Right lobe of liver (tissue), 6 donors: ENCODE measurements at regions not wholly inside any gene's neighbourhood (a gene's known extent, or its start where the extent isn't known, plus 50 kb on each side); places are given as distances from the start of the nearest gene placed in this dataset.

Experiments used
- ATAC-seq, 4 donors: fragments of 200-7000 bp; cut with Tn5 transposase; one replicate each; pipeline ENCODE4 v1.9.1; 2020; ENCODE audit warnings: mild to moderate bottlenecking in 4 of 4, moderate library complexity in 4 of 4
- DNase-seq, 3 donors: peaks; one replicate each; pipeline ENCODE4 v3.0.0-alpha.2; 2020
- H3K27ac ChIP-seq, 3 donors: fragments of 200-600 bp; one replicate each; pipeline ENCODE4 v1.8.0; 2022
- H3K27me3 ChIP-seq, 2 donors: fragments of 200-600 bp; one replicate each; pipeline ENCODE4 v1.8.0; 2022
- H3K36me3 ChIP-seq, 4 donors: fragments of 200-600 bp; sonication (generic) in 1 of 4; one replicate each; pipeline versions ENCODE4 v1.5.1 to v1.8.0; 2017 to 2022; ENCODE audit warnings: control low read depth in 1 of 4
- H3K4me1 ChIP-seq, 4 donors: fragments of 200-600 bp; sonication (generic) in 1 of 4; one replicate each; pipeline versions ENCODE4 v1.5.1 to v1.8.0; 2017 to 2022; ENCODE audit warnings: control low read depth in 1 of 4
- H3K4me3 ChIP-seq, 3 donors: fragments of 200-600 bp; one replicate each; pipeline ENCODE4 v1.8.0; 2022
- H3K9me3 ChIP-seq, 4 donors: fragments of 200-600 bp; sonication (generic) in 1 of 4; one replicate each; pipeline versions ENCODE4 v1.5.1 to v1.8.0; 2017 to 2022; ENCODE audit warnings: control low read depth in 1 of 4
- CTCF ChIP-seq, 4 donors: fragments of 200-600 bp in 3 of 4; fragments of 450-650 bp in 1 of 4; IDR thresholded peaks; one replicate each; pipeline versions ENCODE4 v1.5.1 to v1.8.0; 2016 to 2022; ENCODE audit warnings: antibody characterized with exemption in 4 of 4, mild to moderate bottlenecking in 2 of 4
- POLR2A ChIP-seq: fragments of 450-650 bp; IDR thresholded peaks from one replicate; pipeline ENCODE4 v1.6.1; 2017; ENCODE audit warnings: antibody characterized with exemption, mild to moderate bottlenecking
- WGBS: methylation state at CpG from one replicate; pipeline ENCODE4 v1.1.6; 2018; ENCODE audit warnings: low coverage, low lambda C conversion rate; ENCODE audit not compliant: insufficient coverage; ENCODE audit errors: missing lambda C conversion rate; 5-methylcytosine and 5-hydroxymethylcytosine counted together
- intact Hi-C, 2 donors: fragments of 100-400 bp; cut with DNase I; formaldehyde crosslinking; loops; one replicate each; pipeline versions ENCODE4 v1.11.2 to v1.14.1; 2022
- donor health status: DM: no; HTN: yes; CAD: no.
- donor health status: DM: no; HTN: no; CAD: no.
- donor health status: DM: no; HTN: no; CAD: no.
- donor health status: DM: no; HTN: yes; CAD: no.
- donor health status: DM: no; HTN: yes; CAD: no.

GRCh38 chr2:103264058-103264768, 502.4 kb downstream of the TMEM182 start:
- no peak overlapping the region for H3K27ac ChIP-seq
- intact Hi-C loops, result no loop called here
- 20% methylated on average over 5 of the region's 5 CpGs for WGBS
- DNase-seq (no peak), ATAC-seq (no peak)
- H3K4me3 ChIP-seq, result no peak overlapping the region
- no peaks in the 10 kb centered on the region for H3K9me3 ChIP-seq
- H3K36me3 ChIP-seq, result no peaks in the 10 kb centered on the region
- TF ChIP-seq CTCF (IDR thresholded peaks at IDR 0.05), result no peak
- no peaks in the 10 kb centered on the region for H3K27me3 ChIP-seq
- no peaks in the 10 kb centered on the region for H3K4me1 ChIP-seq

GRCh38 chr2:103265521-103265920, 503.7 kb downstream of the TMEM182 start:
- intact Hi-C loops, result no loop called here
- TF ChIP-seq POLR2A, result no peak
- no peak for TF ChIP-seq CTCF (IDR thresholded peaks at IDR 0.05)

GRCh38 chr2:103268841-103269498, 507.1 kb downstream of the TMEM182 start:
- H3K27me3 ChIP-seq, result no peaks in the 10 kb centered on the region
- no peaks in the 10 kb centered on the region for H3K9me3 ChIP-seq
- no peak overlapping the region for H3K4me3 ChIP-seq
- no peaks in the 10 kb centered on the region for H3K4me1 ChIP-seq
- no peak overlapping the region for H3K27ac ChIP-seq
- ATAC-seq (no peak), DNase-seq (no peak)
- WGBS, result 42% methylated on average over 8 of the region's 8 CpGs
- TF ChIP-seq CTCF (IDR thresholded peaks at IDR 0.05) (no peak), POLR2A (no peak)
- no peaks in the 10 kb centered on the region for H3K36me3 ChIP-seq
- intact Hi-C loops, result no loop called here

More at GRCh38 chr2:103265521-103265920, 503.7 kb downstream of the TMEM182 start:
- no peak for DNase-seq
- H3K4me3 ChIP-seq, result no peak overlapping the region
- H3K27me3 ChIP-seq, result no peaks in the 10 kb centered on the region
- H3K4me1 ChIP-seq, result no peaks in the 10 kb centered on the region
- 48% methylated on average over 7 of the region's 8 CpGs for WGBS
- H3K9me3 ChIP-seq, result no peaks in the 10 kb centered on the region
- ATAC-seq, result no peak
- H3K36me3 ChIP-seq, result no peaks in the 10 kb centered on the region
- no peak overlapping the region for H3K27ac ChIP-seq

GRCh38 chr2:103276869-103277268, 515.0 kb downstream of the TMEM182 start:
- H3K4me1 ChIP-seq, result no peaks in the 10 kb centered on the region
- 73% methylated on average over 2 of the region's 2 CpGs for WGBS
- ATAC-seq (no peak), DNase-seq (no peak)
- H3K9me3 ChIP-seq, result no peaks in the 10 kb centered on the region
- no peak overlapping the region for H3K27ac ChIP-seq
- H3K27me3 ChIP-seq, result no peaks in the 10 kb centered on the region
- H3K36me3 ChIP-seq, result no peaks in the 10 kb centered on the region
- TF ChIP-seq POLR2A (no peak), CTCF (IDR thresholded peaks at IDR 0.05) (no peak)
- intact Hi-C loops, result no loop called here
- no peak overlapping the region for H3K4me3 ChIP-seq
